GM18517 (cell line): ENCODE measurements at regions not wholly inside any gene's neighbourhood (a gene's known extent, or its start where the extent isn't known, plus 50 kb on each side); places are given as distances from the start of the nearest gene placed in this dataset.

Experiments
- ATAC-seq: cut with Tn5 transposase; IDR thresholded peaks from one replicate; pipeline ENCODE4 v1.9.1; 2021; ENCODE audit warnings: mild to moderate bottlenecking, moderate library complexity; ENCODE audit not compliant: unreplicated experiment

- no peak for ATAC-seq
Measured at GRCh38 chr5:35367526-35367925, 137.2 kb upstream of the PRLR start.

- ATAC-seq: no peak
Measured at GRCh38 chr5:35365758-35366157, 135.5 kb upstream of the PRLR start.

GRCh38 chr5:35364350-35364749 is 134.1 kb upstream of the PRLR start:
- ATAC-seq: no peak

GRCh38 chr5:35363387-35363965 is 133.2 kb upstream of the PRLR start:
- ATAC-seq: no peak

- no peak for ATAC-seq
Measured at GRCh38 chr5:35362772-35363171, 132.5 kb upstream of the PRLR start.

GRCh38 chr5:35360671-35361070 is 130.4 kb upstream of the PRLR start:
- ATAC-seq: no peak

- no peak for ATAC-seq
Measured at GRCh38 chr5:35359859-35360258, 129.6 kb upstream of the PRLR start.

- no peak for ATAC-seq
Measured at GRCh38 chr5:35357973-35358372, 127.7 kb upstream of the PRLR start.

- ATAC-seq: no peak
Measured at GRCh38 chr5:35356725-35357124, 126.4 kb upstream of the PRLR start.

- no peak for ATAC-seq
Measured at GRCh38 chr5:35354751-35355150, 124.5 kb upstream of the PRLR start.

- no peak for ATAC-seq
Measured at GRCh38 chr5:35345222-35345621, 114.9 kb upstream of the PRLR start.

- ATAC-seq: no peak
Measured at GRCh38 chr5:35342664-35343063, 112.4 kb upstream of the PRLR start.

- no peak for ATAC-seq
Measured at GRCh38 chr5:35341189-35341588, 110.9 kb upstream of the PRLR start.

GRCh38 chr5:35339616-35340100 is 109.4 kb upstream of the PRLR start:
- ATAC-seq: no peak

- ATAC-seq: no peak
Measured at GRCh38 chr5:35339006-35339405, 108.7 kb upstream of the PRLR start.

GRCh38 chr5:35338157-35338453 is 107.8 kb upstream of the PRLR start:
- no peak for ATAC-seq

- no peak for ATAC-seq
Measured at GRCh38 chr5:35337340-35338156, 107.3 kb upstream of the PRLR start.

GRCh38 chr5:35336230-35336629 is 105.9 kb upstream of the PRLR start:
- no peak for ATAC-seq

- ATAC-seq: no peak
Measured at GRCh38 chr5:35335752-35336151, 105.5 kb upstream of the PRLR start.

- no peak for ATAC-seq
Measured at GRCh38 chr5:35333366-35333765, 103.1 kb upstream of the PRLR start.

GRCh38 chr5:35331956-35332950 is 102.0 kb upstream of the PRLR start:
- ATAC-seq: no peak
